ENCODE measurements at regions not wholly inside any gene's neighbourhood (a gene's known extent, or its start where the extent isn't known, plus 50 kb on each side); places are given as distances from the start of the nearest gene placed in this dataset.

DNA sequence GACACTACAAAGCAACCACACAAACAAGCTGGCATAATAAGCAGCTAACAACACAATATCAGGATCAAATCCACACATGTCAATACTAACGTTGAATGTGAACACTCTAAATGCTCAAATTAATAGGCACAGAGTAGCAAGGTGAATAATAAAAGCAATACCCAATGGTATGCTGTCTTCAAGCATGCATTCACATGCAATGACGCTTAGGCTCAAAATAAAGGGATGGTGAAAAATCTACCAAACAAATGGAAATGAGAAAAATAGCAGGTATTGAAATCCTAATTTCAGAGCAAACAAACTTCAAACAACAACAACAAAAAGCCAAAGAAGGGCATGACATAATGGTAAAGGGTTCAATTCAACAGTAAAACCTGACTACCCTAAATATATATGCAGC is 74.0 kb upstream of the FAM47B start:
- DNase-seq (ENCODE audit: low read depth, low spot score) (no peak), FAIRE-seq (no peak)
- dilution Hi-C loops (cut with MboI; ENCODE audit: extremely low pct_ligation_motif_present, low sequenced_read_pairs), result no loop called here
- Histone ChIP-seq H3K27ac (ENCODE audit: insufficient read depth, low read depth, low read length) (no peak overlapping the region), H3K9ac (replicated peaks; ENCODE audit: extremely low read depth, insufficient read depth, low read length) (no peak overlapping the region), H3K36me3 (ENCODE audit: control insufficient read depth in 2 of 2, extremely low read depth in 1 of 2, insufficient read depth in 2 of 2, low read length in 2 of 2) (no peaks in the 10 kb centered on the region), H4K20me1 (replicated peaks; ENCODE audit: control insufficient read depth, extremely low read depth, insufficient read depth, low read length) (no peaks in the 10 kb centered on the region), H3K9me3 (replicated peaks; ENCODE audit: control insufficient read depth, insufficient read depth, low read length) (no peaks in the 10 kb centered on the region), H3K4me3 (replicated peaks in 1 of 3; ENCODE audit: insufficient read depth in 1 of 3, low read depth in 1 of 3, low read length in 3 of 3) (no peak overlapping the region), H3K4me2 (ENCODE audit: insufficient read depth, low read length) (no peak overlapping the region), H3K4me1 (ENCODE audit: control insufficient read depth, extremely low read depth, insufficient read depth, low read length) (no peaks in the 10 kb centered on the region), H3K27me3 (ENCODE audit: control insufficient read depth in 2 of 2, insufficient read depth in 2 of 2, low read length in 2 of 2) (no peaks in the 10 kb centered on the region), H3K9me1 (replicated peaks; ENCODE audit: control insufficient read depth, extremely low read depth, insufficient read depth, low read length) (no peaks in the 10 kb centered on the region), H3K79me2 (ENCODE audit: control insufficient read depth, insufficient read depth, low read length) (no peaks in the 10 kb centered on the region), H2AFZ (ENCODE audit: low read depth, low read length) (no peak overlapping the region)
- intact Hi-C loops (cut with micrococcal nuclease), result no loop called here
- no peak for TF ChIP-seq POLR2AphosphoS5 (IDR thresholded peaks at IDR 0.05; ENCODE audit: insufficient read depth, low read depth, low read length)
- TF ChIP-seq FOS (IDR thresholded peaks at IDR 0.05; ENCODE audit: borderline replicate concordance, insufficient read depth, low read length), result no peak
- TF ChIP-seq, protein P1, sequence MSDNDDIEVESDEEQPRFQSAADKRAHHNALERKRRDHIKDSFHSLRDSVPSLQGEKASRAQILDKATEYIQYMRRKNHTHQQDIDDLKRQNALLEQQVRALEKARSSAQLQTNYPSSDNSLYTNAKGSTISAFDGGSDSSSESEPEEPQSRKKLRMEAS (IDR thresholded peaks at IDR 0.05; ENCODE audit: insufficient read depth, insufficient read length), result no peak
- TF ChIP-seq JUN (IDR thresholded peaks at IDR 0.05; ENCODE audit: borderline replicate concordance, insufficient read depth, insufficient read length, low read depth), result no peak
- TF ChIP-seq POLR2A (IDR thresholded peaks at IDR 0.05; ENCODE audit: low read depth, low read length), result no peak
- no peak for TF ChIP-seq GATA2 (IDR thresholded peaks at IDR 0.05; ENCODE audit: insufficient read depth, insufficient read length, low read depth, low read length)
- TF ChIP-seq, protein P2, sequence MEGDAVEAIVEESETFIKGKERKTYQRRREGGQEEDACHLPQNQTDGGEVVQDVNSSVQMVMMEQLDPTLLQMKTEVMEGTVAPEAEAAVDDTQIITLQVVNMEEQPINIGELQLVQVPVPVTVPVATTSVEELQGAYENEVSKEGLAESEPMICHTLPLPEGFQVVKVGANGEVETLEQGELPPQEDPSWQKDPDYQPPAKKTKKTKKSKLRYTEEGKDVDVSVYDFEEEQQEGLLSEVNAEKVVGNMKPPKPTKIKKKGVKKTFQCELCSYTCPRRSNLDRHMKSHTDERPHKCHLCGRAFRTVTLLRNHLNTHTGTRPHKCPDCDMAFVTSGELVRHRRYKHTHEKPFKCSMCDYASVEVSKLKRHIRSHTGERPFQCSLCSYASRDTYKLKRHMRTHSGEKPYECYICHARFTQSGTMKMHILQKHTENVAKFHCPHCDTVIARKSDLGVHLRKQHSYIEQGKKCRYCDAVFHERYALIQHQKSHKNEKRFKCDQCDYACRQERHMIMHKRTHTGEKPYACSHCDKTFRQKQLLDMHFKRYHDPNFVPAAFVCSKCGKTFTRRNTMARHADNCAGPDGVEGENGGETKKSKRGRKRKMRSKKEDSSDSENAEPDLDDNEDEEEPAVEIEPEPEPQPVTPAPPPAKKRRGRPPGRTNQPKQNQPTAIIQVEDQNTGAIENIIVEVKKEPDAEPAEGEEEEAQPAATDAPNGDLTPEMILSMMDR (IDR thresholded peaks at IDR 0.05; ENCODE audit: extremely low read depth in 1 of 2, insufficient read depth in 1 of 2, low read depth in 1 of 2, low read length in 2 of 2), result no peak
- no peak for TF ChIP-seq EZH2 (IDR thresholded peaks at IDR 0.05; ENCODE audit: borderline replicate concordance, low read depth, low read length, severe bottlenecking)
- no peak for TF ChIP-seq MYC (IDR thresholded peaks at IDR 0.05; ENCODE audit: low read depth, low read length)
- BruUV-seq (replicated peaks), result no TSS peak
- POLR2A ChIA-PET, result no interaction called here
- CTCF ChIA-PET, result no interaction called here

All from endothelial cell of umbilical vein (primary cell).